Erythroblast (primary cell): ENCODE measurements at regions not wholly inside any gene's neighbourhood (a gene's known extent, or its start where the extent isn't known, plus 50 kb on each side); places are given as distances from the start of the nearest gene placed in this dataset.

Source experiments
- GATA1 ChIP-seq: IDR thresholded peaks from 2 replicates; pipeline ENCODE4 v1.6.1; 2011; ENCODE audit warnings: low read depth, mild to moderate bottlenecking, control low read depth, low read length, moderate library complexity
- POLR2A ChIP-seq: IDR thresholded peaks from 2 replicates; pipeline ENCODE4 v1.6.1; 2011; ENCODE audit warnings: mild to moderate bottlenecking, low read length

DNA sequence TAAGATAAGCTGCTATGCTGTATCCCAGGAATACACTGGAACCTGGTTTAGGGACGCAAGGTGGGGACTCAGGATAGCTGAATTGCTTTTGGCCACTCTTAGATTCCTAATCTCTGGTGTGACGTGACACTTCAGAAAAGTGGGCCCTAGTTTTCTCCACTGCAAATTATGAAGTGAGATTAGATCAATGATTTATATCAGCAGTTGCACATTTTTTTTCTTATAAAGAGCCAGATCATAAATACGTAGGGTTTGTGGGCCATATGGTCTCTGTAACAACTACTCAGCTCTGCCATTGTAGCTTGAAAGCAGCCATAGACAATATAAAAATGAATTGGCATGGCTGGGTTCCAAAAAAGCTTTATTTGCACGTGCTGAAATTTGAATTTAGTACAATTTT lies 85.4 kb upstream of the CPO start:
- TF ChIP-seq POLR2A (no peak), GATA1 (no peak)
